ENCODE measurements at regions not wholly inside any gene's neighbourhood (a gene's known extent, or its start where the extent isn't known, plus 50 kb on each side); places are given as distances from the start of the nearest gene placed in this dataset.
"Not testable (repeated sequence)": the region's sequence is repeated elsewhere in the genome, so short reads cannot be mapped to it uniquely, and the experiment has no call there.

DNA sequence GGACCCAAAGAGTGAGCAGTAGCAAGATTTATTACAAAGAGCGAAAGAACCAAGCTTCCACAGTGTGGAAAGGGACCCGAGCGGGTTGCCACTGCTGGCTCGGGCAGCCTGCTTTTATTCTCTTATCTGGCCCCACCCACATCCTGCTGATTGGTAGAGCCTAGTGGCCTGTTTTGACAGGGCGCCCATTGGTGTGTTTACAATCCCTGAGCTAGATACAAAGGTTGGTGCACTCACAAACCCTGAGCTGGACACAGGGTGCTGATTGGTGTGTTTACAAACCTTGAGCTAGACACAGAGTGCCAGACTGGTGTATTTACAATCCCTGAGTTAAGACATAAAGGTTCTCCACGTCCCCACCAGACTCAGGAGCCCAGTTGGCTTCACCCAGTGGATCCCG is 676.9 kb downstream of the SI start:
- intact Hi-C loops (cut with micrococcal nuclease); H3K36me3 Mint-ChIP-seq (ENCODE audit: low read depth); H3K4me1 Mint-ChIP-seq (ENCODE audit: low read depth); H3K27ac Mint-ChIP-seq; H3K4me3 Mint-ChIP-seq; H3K27me3 Mint-ChIP-seq: not testable (repeated sequence)
- H3K9me3 Mint-ChIP-seq = peaks cover 18% of the 10 kb centered on the region

GRCh38 chr3:164397462-164397861 is 680.8 kb downstream of the SI start:
- intact Hi-C loops (cut with micrococcal nuclease) = no loop called here
- no peaks in the 10 kb centered on the region for H3K4me1 Mint-ChIP-seq (ENCODE audit: low read depth)
- peaks cover 14% of the 10 kb centered on the region for H3K9me3 Mint-ChIP-seq
- H3K4me3 Mint-ChIP-seq = no peak overlapping the region
- no peaks in the 10 kb centered on the region for H3K27me3 Mint-ChIP-seq
- H3K36me3 Mint-ChIP-seq (ENCODE audit: low read depth) = no peaks in the 10 kb centered on the region
- no peak overlapping the region for H3K27ac Mint-ChIP-seq

GRCh38 chr3:164393171-164393570 is 685.1 kb downstream of the SI start:
- Mint-ChIP-seq H3K36me3 (ENCODE audit: low read depth) (no peaks in the 10 kb centered on the region), H3K27me3 (no peaks in the 10 kb centered on the region), H3K9me3 (no peaks in the 10 kb centered on the region), H3K4me3 (no peak overlapping the region), H3K27ac (no peak overlapping the region), H3K4me1 (ENCODE audit: low read depth) (no peaks in the 10 kb centered on the region)
- intact Hi-C loops (cut with micrococcal nuclease) = no loop called here

DNA sequence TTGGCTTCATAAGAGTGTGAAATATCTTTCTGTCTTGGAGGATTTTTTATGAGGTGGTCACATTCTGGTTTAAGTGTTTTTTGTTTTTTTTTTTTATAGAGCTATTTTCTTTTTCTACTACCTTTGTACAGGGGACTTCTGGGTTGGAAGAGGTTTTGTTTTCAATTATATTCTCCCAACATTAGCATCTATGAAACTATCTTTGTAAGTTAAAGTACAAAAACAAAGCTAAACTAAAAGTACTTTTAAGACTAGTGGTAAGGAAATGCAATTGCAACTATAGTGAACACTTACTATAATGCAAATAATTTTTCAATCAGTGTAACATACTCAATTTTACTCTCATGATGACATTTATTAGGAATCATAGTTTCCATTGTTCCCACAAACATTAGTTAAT is 688.2 kb downstream of the SI start:
- Mint-ChIP-seq H3K4me1 (ENCODE audit: low read depth) (no peaks in the 10 kb centered on the region), H3K4me3 (no peak overlapping the region), H3K9me3 (no peaks in the 10 kb centered on the region), H3K27ac (no peak overlapping the region), H3K36me3 (ENCODE audit: low read depth) (no peaks in the 10 kb centered on the region), H3K27me3 (no peaks in the 10 kb centered on the region)
- intact Hi-C loops (cut with micrococcal nuclease) = no loop called here

DNA sequence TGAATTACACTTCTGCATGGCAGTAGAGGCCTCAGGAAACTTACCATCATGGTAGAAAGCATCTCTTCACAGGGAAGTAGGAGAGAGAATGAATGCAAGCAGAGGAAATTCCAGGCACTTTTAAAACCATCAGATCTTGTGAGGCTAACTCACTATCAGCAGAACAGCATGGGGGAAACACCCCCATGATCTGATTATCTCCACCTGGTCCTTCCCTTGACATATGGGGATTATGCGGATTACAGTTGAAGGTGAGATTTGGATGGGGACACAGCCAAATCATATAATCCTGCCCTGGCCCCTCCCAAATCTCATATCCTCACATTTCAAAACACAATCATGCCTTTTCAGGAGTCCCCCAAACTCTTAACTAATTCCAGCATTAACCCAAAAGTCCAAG is 691.1 kb downstream of the SI start:
- Mint-ChIP-seq H3K9me3 (no peaks in the 10 kb centered on the region), H3K4me1 (ENCODE audit: low read depth) (no peaks in the 10 kb centered on the region), H3K27me3 (no peaks in the 10 kb centered on the region), H3K36me3 (ENCODE audit: low read depth) (no peaks in the 10 kb centered on the region), H3K4me3 (no peak overlapping the region), H3K27ac (no peak overlapping the region)
- intact Hi-C loops (cut with micrococcal nuclease) = no loop called here

- H3K9me3 Mint-ChIP-seq = no peaks in the 10 kb centered on the region
- H3K36me3 Mint-ChIP-seq (ENCODE audit: low read depth) = no peaks in the 10 kb centered on the region
- intact Hi-C loops (cut with micrococcal nuclease) = no loop called here
- H3K4me1 Mint-ChIP-seq (ENCODE audit: low read depth) = no peaks in the 10 kb centered on the region
- H3K27ac Mint-ChIP-seq = no peak overlapping the region
- H3K27me3 Mint-ChIP-seq = no peaks in the 10 kb centered on the region
- no peak overlapping the region for H3K4me3 Mint-ChIP-seq
Measured at GRCh38 chr3:164380156-164380555, 698.1 kb downstream of the SI start.

DNA sequence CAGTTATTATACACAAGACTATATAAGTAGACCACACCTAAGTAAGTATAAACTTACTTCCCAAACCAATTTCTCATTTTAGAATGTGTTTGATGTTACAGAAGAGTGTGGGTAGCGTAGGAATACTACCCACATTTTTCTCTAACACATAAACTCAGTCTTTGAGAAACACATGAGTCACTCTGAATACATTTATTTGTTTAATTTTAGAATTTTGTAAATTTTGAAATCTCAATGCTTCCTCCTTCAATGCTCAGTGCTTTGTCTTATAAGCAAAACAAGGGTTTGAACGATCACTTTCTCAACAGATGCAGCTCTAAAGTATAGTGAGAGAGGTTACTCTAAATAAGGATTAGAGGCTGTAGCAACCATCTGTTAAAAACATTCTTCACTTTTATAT is 700.8 kb downstream of the SI start:
- Mint-ChIP-seq H3K27ac (no peak overlapping the region), H3K27me3 (no peaks in the 10 kb centered on the region), H3K9me3 (no peaks in the 10 kb centered on the region), H3K4me1 (ENCODE audit: low read depth) (no peaks in the 10 kb centered on the region), H3K4me3 (no peak overlapping the region), H3K36me3 (ENCODE audit: low read depth) (no peaks in the 10 kb centered on the region)
- intact Hi-C loops (cut with micrococcal nuclease) = no loop called here

DNA sequence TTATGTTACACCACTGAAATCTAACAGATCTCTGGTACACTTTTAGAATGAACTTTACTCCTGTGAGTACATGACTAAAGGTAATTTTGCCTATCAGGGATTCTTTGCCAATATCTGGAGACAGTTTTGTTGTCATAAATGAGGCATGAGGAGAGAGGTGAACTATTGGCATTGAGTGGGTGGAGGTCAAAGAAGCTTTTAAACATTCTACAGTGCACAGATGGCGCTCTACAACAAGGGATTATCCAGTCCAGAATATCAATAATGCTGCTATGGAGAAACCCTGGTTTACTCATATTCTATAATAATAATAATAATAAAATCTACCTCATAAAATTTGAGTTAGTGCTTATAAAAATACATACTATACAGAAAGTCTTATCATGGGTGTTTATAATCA is 702.3 kb downstream of the SI start:
- intact Hi-C loops (cut with micrococcal nuclease) = no loop called here
- H3K4me3 Mint-ChIP-seq = no peak overlapping the region
- H3K9me3 Mint-ChIP-seq = no peaks in the 10 kb centered on the region
- H3K36me3 Mint-ChIP-seq (ENCODE audit: low read depth) = no peaks in the 10 kb centered on the region
- no peaks in the 10 kb centered on the region for H3K4me1 Mint-ChIP-seq (ENCODE audit: low read depth)
- no peaks in the 10 kb centered on the region for H3K27me3 Mint-ChIP-seq
- no peak overlapping the region for H3K27ac Mint-ChIP-seq

DNA sequence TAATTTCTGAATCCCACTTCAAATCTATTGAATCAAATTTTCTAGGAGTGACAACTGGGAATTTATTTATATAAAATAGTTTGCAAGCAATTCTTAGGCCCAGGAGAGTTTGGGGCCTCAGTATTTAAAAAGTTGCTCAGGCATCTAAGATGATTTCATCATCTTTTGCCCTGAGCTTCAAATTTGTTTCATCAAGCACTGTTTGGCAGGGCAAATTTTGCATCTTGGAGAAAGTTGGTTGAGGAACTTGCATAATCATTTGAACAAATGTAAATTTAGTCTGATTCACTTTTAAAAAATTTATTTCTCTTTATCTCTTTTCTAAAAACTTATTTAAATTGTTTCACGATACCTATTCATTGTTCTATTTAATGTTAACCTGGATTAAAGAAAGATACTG is 702.8 kb downstream of the SI start:
- H3K4me3 Mint-ChIP-seq = no peak overlapping the region
- H3K27ac Mint-ChIP-seq = no peak overlapping the region
- no peaks in the 10 kb centered on the region for H3K4me1 Mint-ChIP-seq (ENCODE audit: low read depth)
- H3K27me3 Mint-ChIP-seq = no peaks in the 10 kb centered on the region
- H3K9me3 Mint-ChIP-seq = no peaks in the 10 kb centered on the region
- H3K36me3 Mint-ChIP-seq (ENCODE audit: low read depth) = no peaks in the 10 kb centered on the region
- intact Hi-C loops (cut with micrococcal nuclease) = no loop called here

DNA sequence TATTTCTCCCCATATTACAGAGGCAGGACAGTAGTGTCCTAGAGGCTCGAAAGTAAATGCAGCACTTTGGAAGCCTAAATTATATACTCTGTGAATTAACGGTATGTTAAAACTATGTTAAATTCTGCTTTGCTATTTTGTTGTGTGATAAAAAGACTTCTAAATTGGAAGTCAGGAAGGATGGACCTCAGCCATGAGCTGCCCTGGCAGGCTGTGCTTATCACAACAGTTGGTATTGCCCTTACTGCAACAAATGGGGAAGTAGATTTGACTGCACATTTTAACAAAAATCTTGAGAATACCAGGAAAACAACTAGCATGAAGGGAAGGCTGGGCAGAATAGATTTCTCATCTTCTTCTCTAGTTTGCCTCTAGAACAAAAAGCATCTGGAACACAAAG is 706.6 kb downstream of the SI start:
- Mint-ChIP-seq H3K4me3 (no peak overlapping the region), H3K27ac (no peak overlapping the region), H3K9me3 (no peaks in the 10 kb centered on the region), H3K27me3 (no peaks in the 10 kb centered on the region), H3K4me1 (ENCODE audit: low read depth) (no peaks in the 10 kb centered on the region), H3K36me3 (ENCODE audit: low read depth) (no peaks in the 10 kb centered on the region)
- intact Hi-C loops (cut with micrococcal nuclease) = no loop called here

DNA sequence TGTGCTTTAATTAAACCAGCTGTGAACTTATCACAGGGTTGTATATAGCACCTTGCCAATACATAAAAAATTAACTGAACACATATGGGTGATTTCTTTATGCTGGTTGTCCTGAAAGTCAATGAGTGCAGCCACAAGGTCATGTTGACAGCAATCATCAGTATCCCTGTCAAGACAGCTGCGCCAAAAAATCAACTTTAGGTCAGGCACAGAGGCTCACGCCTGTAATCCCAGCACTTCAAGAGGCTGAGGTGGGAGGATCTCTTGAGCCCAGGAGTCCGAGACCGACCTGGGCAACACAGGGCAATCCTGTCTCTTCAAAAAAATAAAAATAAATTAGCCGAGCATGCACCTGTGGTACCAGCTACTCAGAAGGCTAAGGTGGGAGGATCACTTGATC is 707.3 kb downstream of the SI start:
- Mint-ChIP-seq H3K27me3 (no peaks in the 10 kb centered on the region), H3K4me1 (ENCODE audit: low read depth) (no peaks in the 10 kb centered on the region), H3K27ac (no peak overlapping the region), H3K36me3 (ENCODE audit: low read depth) (no peaks in the 10 kb centered on the region), H3K9me3 (no peaks in the 10 kb centered on the region), H3K4me3 (no peak overlapping the region)
- intact Hi-C loops (cut with micrococcal nuclease) = no loop called here

GRCh38 chr3:164365242-164365641 is 713.1 kb downstream of the SI start:
- H3K36me3 Mint-ChIP-seq (ENCODE audit: low read depth) = no peaks in the 10 kb centered on the region
- H3K27ac Mint-ChIP-seq = no peak overlapping the region
- no peaks in the 10 kb centered on the region for H3K9me3 Mint-ChIP-seq
- no peaks in the 10 kb centered on the region for H3K27me3 Mint-ChIP-seq
- H3K4me1 Mint-ChIP-seq (ENCODE audit: low read depth) = no peaks in the 10 kb centered on the region
- H3K4me3 Mint-ChIP-seq = no peak overlapping the region
- intact Hi-C loops (cut with micrococcal nuclease) = no loop called here

DNA sequence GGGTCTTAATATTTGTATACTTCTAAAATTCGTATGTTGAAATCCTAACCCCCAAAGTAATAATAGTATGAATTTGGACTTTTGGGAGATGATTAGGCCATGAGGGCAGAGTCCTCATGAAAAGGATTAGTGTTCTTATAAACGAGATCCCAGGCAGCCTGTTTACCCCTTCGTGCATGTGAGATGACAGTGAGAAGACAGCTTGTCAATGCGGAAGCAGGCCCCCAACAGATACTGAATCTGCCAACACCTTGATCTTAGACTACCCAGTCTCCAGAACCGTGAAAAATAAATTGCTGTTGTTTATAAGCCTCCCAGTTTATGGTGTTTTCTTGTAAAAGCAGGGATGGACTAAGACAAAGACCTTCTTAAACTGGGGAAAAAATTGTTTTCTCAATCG is 714.2 kb downstream of the SI start:
- Mint-ChIP-seq H3K36me3 (ENCODE audit: low read depth) (no peaks in the 10 kb centered on the region), H3K4me3 (no peak overlapping the region), H3K4me1 (ENCODE audit: low read depth) (no peaks in the 10 kb centered on the region), H3K27me3 (no peaks in the 10 kb centered on the region), H3K9me3 (no peaks in the 10 kb centered on the region), H3K27ac (no peak overlapping the region)
- intact Hi-C loops (cut with micrococcal nuclease) = no loop called here

- intact Hi-C loops (cut with micrococcal nuclease) = no loop called here
- H3K36me3 Mint-ChIP-seq (ENCODE audit: low read depth) = no peaks in the 10 kb centered on the region
- H3K4me1 Mint-ChIP-seq (ENCODE audit: low read depth) = no peaks in the 10 kb centered on the region
Measured at GRCh38 chr3:164360738-164361406, 717.4 kb downstream of the SI start.

DNA sequence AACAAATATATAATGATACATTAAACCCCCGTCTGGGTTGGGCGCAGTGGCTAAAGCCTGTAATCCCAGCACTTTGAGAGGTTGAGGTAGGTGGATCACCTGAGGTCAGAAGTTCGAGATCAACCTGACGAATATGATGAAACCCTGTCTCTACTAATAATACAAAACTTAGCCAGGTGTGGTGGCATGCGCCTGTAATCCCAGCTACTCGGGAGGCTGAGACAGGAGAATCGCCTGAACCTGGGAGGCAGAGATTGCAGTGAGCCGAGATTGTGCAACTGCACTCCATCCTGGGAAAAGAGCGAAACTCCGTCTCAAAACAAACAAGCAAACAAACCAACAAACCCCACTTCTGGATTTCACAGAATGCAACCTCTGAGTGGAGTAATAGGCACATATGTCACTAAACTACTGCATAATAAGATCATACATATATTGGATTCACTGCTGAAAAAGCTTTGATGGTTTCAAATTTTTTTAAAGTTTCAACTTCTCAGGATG is 718.2 kb downstream of the SI start:
- no peaks in the 10 kb centered on the region for H3K36me3 Mint-ChIP-seq (ENCODE audit: low read depth)
- H3K4me3 Mint-ChIP-seq = no peak overlapping the region
- no peaks in the 10 kb centered on the region for H3K27me3 Mint-ChIP-seq
- H3K9me3 Mint-ChIP-seq = no peaks in the 10 kb centered on the region
- H3K4me1 Mint-ChIP-seq (ENCODE audit: low read depth) = no peaks in the 10 kb centered on the region
- H3K27ac Mint-ChIP-seq = no peak overlapping the region
- intact Hi-C loops (cut with micrococcal nuclease) = no loop called here

More at GRCh38 chr3:164360738-164361406, 717.4 kb downstream of the SI start:
- Mint-ChIP-seq H3K27me3 (no peaks in the 10 kb centered on the region), H3K27ac (no peak overlapping the region), H3K9me3 (no peaks in the 10 kb centered on the region), H3K4me3 (no peak overlapping the region)

All from dendritic cell treated with granulocyte-macrophage colony-stimulating factor and Interleukin-4, amounts not matched to agents 40 ng/mL and 50 ng/mL, for 4 days (primary cell).